ENCODE measurements at regions not wholly inside any gene's neighbourhood (a gene's known extent, or its start where the extent isn't known, plus 50 kb on each side); places are given as distances from the start of the nearest gene placed in this dataset.

DNA sequence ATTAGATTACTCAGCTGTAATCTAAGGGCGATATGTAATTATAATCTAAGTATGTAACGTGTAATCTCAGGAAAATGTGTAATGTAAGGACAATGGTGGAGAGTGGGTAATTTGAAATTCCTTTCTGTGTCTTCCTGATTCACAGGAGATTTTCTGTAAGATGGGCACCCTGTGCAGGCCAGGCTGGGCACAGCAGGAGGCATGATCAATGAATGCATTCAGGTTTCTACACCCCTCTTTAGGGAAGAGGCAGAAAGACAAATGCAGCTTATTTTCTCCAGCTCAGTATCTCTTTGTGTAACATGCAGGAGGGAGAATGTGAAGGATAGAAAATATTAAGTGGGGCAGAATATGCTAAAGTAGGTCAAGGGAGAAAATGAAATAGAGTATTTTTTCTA is 320.1 kb downstream of the PIK3C3 start:
- TF ChIP-seq EZH2phosphoT487 (IDR thresholded peaks at IDR 0.05; ENCODE audit: borderline replicate concordance, low read length): no peak
- TF ChIP-seq, protein P1, sequence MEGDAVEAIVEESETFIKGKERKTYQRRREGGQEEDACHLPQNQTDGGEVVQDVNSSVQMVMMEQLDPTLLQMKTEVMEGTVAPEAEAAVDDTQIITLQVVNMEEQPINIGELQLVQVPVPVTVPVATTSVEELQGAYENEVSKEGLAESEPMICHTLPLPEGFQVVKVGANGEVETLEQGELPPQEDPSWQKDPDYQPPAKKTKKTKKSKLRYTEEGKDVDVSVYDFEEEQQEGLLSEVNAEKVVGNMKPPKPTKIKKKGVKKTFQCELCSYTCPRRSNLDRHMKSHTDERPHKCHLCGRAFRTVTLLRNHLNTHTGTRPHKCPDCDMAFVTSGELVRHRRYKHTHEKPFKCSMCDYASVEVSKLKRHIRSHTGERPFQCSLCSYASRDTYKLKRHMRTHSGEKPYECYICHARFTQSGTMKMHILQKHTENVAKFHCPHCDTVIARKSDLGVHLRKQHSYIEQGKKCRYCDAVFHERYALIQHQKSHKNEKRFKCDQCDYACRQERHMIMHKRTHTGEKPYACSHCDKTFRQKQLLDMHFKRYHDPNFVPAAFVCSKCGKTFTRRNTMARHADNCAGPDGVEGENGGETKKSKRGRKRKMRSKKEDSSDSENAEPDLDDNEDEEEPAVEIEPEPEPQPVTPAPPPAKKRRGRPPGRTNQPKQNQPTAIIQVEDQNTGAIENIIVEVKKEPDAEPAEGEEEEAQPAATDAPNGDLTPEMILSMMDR (IDR thresholded peaks at IDR 0.05; ENCODE audit: low read depth, low read length, poor library complexity, severe bottlenecking): no peak

Data from DOHH2 (cell line).